ENCODE measurements at regions not wholly inside any gene's neighbourhood (a gene's known extent, or its start where the extent isn't known, plus 50 kb on each side); places are given as distances from the start of the nearest gene placed in this dataset.

DNA sequence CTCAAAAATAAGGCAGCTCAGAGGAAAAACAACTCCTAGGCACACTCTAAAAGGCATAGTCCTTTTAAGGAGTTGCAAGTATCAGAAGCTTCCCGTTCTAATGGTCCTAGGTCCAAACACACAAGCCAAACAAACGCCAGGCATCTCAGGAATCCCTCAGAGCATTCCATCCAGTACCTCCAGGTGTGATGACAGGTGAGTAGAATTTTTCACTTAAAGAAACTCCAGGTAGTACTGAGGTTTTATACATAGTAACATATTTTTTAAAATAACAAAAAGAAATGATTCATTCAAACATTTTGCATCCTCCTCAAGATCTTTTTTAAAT is 1092.3 kb downstream of the TUSC7 start:
- TF ChIP-seq NFRKB (IDR thresholded peaks at IDR 0.05): no peak
- no peak for TF ChIP-seq FOXM1 (IDR thresholded peaks at IDR 0.05; ENCODE audit: borderline replicate concordance)
- no peak for TF ChIP-seq SP1 (IDR thresholded peaks at IDR 0.05)
- TF ChIP-seq, protein P1, sequence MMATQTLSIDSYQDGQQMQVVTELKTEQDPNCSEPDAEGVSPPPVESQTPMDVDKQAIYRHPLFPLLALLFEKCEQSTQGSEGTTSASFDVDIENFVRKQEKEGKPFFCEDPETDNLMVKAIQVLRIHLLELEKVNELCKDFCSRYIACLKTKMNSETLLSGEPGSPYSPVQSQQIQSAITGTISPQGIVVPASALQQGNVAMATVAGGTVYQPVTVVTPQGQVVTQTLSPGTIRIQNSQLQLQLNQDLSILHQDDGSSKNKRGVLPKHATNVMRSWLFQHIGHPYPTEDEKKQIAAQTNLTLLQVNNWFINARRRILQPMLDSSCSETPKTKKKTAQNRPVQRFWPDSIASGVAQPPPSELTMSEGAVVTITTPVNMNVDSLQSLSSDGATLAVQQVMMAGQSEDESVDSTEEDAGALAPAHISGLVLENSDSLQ (IDR thresholded peaks at IDR 0.05): no peak
- TF ChIP-seq ZNF384 (IDR thresholded peaks at IDR 0.05): no peak
- no peak for TF ChIP-seq TARDBP (IDR thresholded peaks at IDR 0.05)
- TF ChIP-seq SUZ12 (IDR thresholded peaks at IDR 0.05): no peak
- TF ChIP-seq HDGF (IDR thresholded peaks at IDR 0.05; ENCODE audit: borderline replicate concordance): no peak
- no peak for TF ChIP-seq ARNT (IDR thresholded peaks at IDR 0.05)
- no peak for TF ChIP-seq CTBP1 (IDR thresholded peaks at IDR 0.05; ENCODE audit: borderline replicate concordance)
- TF ChIP-seq BHLHE40 (IDR thresholded peaks at IDR 0.05; ENCODE audit: borderline replicate concordance): no peak
- TF ChIP-seq FOXK2 (IDR thresholded peaks at IDR 0.05): no peak
- TF ChIP-seq ELF4 (IDR thresholded peaks at IDR 0.05): no peak
- no peak for TF ChIP-seq LEF1 (IDR thresholded peaks at IDR 0.05; ENCODE audit: borderline replicate concordance)
